ENCODE measurements at regions not wholly inside any gene's neighbourhood (a gene's known extent, or its start where the extent isn't known, plus 50 kb on each side); places are given as distances from the start of the nearest gene placed in this dataset.
"Not testable (repeated sequence)": the region's sequence is repeated elsewhere in the genome, so short reads cannot be mapped to it uniquely, and the experiment has no call there.

- no peak for DNase-seq
Observed at GRCh38 chr9:102355982-102356381, 617.5 kb upstream of the GRIN3A start.

DNA sequence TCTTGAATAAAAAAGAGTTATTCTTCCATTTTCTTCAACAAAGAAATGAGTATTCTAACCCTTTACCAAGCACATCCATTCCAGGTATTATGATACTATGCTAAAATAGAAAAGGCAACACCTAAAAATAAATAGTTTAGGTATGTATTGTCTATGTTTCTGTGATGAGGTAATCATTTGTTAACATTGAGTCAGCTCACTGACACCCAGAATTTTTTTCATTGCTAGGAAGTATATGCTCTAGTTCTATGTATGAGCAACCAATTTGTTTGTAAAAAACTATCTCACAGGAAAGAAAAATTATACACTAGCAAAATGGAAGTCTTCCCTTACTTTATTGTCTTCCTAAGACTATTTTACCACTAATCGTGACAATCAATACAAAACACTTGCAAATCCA, 615.6 kb upstream of the GRIN3A start:
- no peak for DNase-seq

GRCh38 chr9:102337471-102337870, 599.0 kb upstream of the GRIN3A start:
- DNase-seq: not testable (repeated sequence)

GRCh38 chr9:102309379-102309778, 570.9 kb upstream of the GRIN3A start:
- DNase-seq: no peak

DNA sequence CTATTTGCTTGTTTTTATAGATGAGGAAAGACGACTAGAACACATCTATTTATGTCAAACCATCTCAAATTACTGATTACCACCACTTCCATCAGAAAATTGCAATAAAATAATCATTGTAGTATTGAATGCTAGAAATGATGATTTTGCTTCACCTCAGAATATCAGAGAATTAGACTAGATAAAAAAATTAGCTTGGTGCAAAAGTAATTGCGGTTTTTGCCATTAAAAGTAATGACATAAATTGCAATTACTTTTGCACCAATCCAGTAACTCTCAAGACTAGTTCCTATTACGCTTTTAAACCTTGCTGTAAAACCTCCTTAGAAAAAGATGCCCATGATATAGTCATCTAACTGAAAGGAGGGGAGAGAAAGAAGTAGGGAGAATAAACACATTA, 556.7 kb upstream of the GRIN3A start:
- DNase-seq: no peak

GRCh38 chr9:102273952-102274351, 535.5 kb upstream of the GRIN3A start:
- no peak for DNase-seq

- no peak for DNase-seq
Observed at GRCh38 chr9:102253099-102253498, 514.7 kb upstream of the GRIN3A start.

DNA sequence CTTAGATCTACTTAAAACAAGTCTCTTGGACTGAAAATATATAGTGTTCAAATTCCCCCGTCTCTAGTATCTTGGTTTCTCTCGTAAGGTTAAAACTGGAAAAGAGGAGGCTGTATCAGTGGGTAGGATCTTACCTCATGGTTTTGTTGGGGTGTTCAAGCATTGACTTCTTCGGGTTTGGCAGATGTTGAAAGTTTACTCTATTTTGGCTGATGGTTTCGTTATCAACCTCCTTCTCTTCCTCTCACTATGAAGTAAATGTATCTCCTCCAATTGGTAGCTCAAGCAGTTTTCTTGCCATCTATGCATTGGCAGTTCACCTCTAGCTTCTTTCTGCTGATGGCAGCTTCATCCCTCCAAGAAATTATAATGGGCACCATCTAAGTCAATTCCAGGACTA, 506.5 kb upstream of the GRIN3A start:
- DNase-seq: no peak

DNA sequence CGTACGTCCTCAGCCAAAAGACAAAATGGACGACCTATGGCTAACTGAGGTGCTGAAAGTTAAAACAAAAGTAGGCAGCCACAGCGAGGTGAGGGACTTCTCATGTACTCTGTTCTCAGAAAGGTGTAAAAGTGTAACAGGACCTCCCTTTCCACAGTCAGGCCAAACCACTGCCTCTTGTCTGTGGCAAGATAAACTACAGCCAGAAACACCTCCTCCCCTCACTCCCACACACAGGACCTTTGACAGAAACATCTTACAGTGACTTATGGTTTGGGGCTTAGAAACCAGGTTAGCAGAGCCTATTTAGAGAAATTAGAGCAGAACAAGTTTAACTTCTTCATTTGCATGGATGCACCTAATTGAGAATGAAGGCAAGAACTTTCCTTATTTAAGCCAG, 499.1 kb upstream of the GRIN3A start:
- no peak for DNase-seq

GRCh38 chr9:102237094-102237493, 498.6 kb upstream of the GRIN3A start:
- DNase-seq: no peak

GRCh38 chr9:102227416-102227815, 489.0 kb upstream of the GRIN3A start:
- not testable (repeated sequence) for DNase-seq

DNA sequence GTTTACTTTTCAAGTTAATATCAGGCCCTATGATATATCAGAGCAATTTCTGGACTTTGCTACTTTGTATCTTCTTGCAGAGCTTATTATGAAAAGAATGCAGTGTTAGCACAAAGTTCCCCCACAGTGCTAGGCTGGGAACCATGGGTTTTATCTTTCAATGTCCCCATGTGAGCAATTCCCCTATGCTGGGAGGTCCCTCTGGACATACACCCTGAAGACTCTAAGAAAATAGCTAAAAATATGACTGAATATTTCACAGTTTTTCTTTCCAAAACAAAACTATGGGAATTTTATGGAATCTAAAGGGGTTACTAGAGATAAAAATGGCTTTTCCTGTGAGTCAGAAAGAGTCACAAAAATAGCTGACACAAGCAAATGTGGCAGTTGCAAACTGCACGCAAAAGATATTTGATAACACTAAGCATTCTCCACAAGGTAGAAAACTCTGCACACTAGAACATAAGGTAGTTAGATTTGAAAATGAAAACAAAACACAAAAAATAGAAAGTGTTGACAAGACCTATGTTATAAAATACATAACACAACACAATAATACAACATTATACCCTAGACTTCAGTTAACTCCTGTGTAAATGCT, 487.5 kb upstream of the GRIN3A start:
- no peak for DNase-seq

GRCh38 chr9:102223320-102224136, 485.1 kb upstream of the GRIN3A start:
- not testable (repeated sequence) for DNase-seq

GRCh38 chr9:102209176-102209575, 470.7 kb upstream of the GRIN3A start:
- DNase-seq: no peak

DNA sequence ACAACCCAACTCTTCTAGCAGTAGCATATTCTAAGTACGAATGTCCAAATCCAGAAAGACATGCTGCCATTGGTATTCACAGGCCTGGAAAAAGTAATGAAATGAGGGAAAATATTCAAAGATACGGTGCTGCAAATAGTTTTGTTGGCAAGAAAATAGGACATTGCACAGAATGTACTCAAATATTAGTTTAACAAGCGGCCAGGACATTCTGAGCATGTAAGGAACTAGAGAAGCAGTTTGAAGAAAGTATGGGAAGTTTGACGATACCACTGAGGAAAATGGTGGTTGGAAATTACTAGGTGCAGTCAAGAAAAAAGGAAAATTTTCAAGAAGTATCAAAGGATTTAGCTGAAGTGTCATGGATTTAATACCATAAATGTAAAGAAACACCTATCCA, 468.0 kb upstream of the GRIN3A start:
- no peak for DNase-seq

DNA sequence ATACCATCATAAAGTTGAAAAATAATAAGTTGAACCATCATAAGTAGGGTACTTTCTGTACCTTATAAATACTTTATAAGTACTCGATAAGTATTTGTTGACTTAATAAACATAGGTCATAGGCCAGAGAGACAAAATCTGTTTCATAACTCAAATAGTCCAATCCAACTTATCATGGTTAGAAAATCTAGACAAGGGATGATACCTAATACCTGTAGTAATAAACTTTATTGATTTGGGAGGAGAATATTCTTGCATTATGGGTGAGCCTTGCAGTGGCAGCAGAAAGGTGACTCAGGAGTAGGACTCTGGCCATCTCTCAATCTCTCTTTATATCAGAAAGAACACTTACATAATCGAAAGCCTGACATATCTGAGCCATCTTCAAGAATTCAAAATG, 466.8 kb upstream of the GRIN3A start:
- no peak for DNase-seq

GRCh38 chr9:102202126-102202525, 463.7 kb upstream of the GRIN3A start:
- no peak for DNase-seq

GRCh38 chr9:102185962-102186361, 447.5 kb upstream of the GRIN3A start:
- DNase-seq: no peak

DNA sequence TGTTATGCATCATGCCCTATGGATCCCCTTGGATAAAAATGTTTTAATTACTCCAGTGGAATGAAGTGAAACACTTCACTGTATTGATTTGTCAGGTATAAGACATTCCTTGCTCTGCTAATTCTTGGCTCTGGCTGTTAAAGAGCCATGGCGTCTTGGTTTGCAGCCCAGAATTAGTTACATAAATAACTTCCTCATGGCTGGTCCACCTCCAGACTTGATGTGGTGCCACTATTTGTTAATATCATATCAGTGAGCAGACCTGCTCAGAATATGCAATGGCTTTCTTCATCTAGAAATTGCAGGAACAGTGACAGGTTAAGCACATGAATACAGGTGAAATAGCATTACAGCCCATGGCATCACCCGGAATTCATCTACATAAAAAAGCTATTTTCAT, 446.9 kb upstream of the GRIN3A start:
- no peak for DNase-seq

DNA sequence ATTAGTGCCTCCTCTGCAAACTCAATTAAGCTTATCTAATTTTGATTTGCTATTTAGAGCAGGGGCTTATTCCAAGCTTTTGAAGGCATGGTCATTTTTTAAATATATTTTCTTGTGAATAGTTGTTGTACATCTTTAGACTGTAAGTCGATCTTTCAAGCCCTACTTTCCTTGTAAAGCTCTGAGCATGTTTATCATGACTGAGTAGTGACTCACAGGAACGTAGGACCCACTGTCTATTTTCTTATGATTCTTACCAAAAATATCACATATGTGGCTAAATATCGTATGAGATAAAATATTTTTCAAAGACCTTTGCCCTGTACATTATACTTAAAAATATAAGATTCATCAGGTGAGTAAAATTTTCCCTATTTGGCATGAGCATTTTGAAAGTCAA, 440.4 kb upstream of the GRIN3A start:
- no peak for DNase-seq

DNA sequence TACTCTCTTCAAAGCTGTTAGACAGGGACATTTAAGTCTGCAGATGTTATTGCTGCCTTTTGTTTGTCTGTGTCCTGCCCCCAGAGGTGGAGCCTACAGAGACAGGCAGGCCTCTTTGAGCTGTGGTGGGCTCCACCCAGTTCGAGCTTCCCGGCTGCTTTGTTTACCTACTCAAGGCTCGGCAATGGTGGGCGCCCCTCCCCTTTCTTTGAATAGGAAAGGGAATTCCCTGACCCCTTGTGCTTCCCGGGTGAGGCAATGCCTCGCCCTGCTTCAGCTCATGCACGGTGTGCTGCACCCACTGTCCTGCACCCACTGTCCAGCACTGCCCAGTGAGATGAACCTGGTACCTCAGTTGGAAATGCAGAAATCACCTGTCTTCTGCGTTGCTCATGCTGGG, 435.8 kb upstream of the GRIN3A start:
- DNase-seq: not testable (repeated sequence)

DNA sequence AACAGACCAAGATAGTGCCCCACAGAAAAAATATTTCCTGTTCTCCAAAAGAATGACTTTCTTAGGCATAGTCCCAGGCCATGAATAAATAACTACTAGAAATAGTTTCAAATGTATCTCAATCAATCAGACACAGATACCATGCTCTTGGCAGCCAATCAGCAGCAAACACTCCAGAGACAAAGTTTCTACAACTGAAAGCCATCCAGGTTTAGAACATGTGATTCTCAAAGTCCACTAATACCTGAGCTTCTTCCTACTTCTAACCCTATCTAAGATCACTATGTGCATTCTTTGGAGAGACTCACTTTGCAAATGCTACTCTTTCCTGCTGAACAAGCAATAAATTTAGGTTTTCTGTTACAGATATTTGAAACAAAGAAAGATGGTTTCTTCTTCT, 425.8 kb upstream of the GRIN3A start:
- no peak for DNase-seq

GRCh38 chr9:102153081-102153480, 414.6 kb upstream of the GRIN3A start:
- not testable (repeated sequence) for DNase-seq

GRCh38 chr9:102135768-102136167, 397.3 kb upstream of the GRIN3A start:
- no peak for DNase-seq

GRCh38 chr9:102124465-102124864, 386.0 kb upstream of the GRIN3A start:
- no peak for DNase-seq
